Prostate gland (tissue), 2 donors: ENCODE measurements at regions not wholly inside any gene's neighbourhood (a gene's known extent, or its start where the extent isn't known, plus 50 kb on each side); places are given as distances from the start of the nearest gene placed in this dataset.
"Not testable (repeated sequence)": the region's sequence is repeated elsewhere in the genome, so short reads cannot be mapped to it uniquely, and the experiment has no call there.

Experiments
- POLR2A ChIP-seq: fragments of 450-650 bp; IDR thresholded peaks from one replicate; pipeline ENCODE4 v1.6.1; 2016; ENCODE audit warnings: antibody characterized with exemption, mild to moderate bottlenecking
- POLR2AphosphoS5 ChIP-seq: sonication (generic); formaldehyde crosslinking; IDR thresholded peaks from one replicate; pipeline ENCODE4 v1.6.1; 2017; ENCODE audit warnings: antibody characterized with exemption
- TF ChIP-seq, protein P1 (sequence below), 4 experiments: fragments of 200-600 bp in 2 of 4; fragments of 450-650 bp in 2 of 4; sonication (generic) in 2 of 4; IDR thresholded peaks; 1 replicate in 3 of 4; 2 replicates in 1 of 4; pipeline ENCODE4 v1.5.1; 2016 to 2019; ENCODE audit warnings: antibody characterized with exemption in 4 of 4, mild to moderate bottlenecking in 2 of 4, moderate library complexity in 2 of 4

- TF ChIP-seq, protein P1, sequence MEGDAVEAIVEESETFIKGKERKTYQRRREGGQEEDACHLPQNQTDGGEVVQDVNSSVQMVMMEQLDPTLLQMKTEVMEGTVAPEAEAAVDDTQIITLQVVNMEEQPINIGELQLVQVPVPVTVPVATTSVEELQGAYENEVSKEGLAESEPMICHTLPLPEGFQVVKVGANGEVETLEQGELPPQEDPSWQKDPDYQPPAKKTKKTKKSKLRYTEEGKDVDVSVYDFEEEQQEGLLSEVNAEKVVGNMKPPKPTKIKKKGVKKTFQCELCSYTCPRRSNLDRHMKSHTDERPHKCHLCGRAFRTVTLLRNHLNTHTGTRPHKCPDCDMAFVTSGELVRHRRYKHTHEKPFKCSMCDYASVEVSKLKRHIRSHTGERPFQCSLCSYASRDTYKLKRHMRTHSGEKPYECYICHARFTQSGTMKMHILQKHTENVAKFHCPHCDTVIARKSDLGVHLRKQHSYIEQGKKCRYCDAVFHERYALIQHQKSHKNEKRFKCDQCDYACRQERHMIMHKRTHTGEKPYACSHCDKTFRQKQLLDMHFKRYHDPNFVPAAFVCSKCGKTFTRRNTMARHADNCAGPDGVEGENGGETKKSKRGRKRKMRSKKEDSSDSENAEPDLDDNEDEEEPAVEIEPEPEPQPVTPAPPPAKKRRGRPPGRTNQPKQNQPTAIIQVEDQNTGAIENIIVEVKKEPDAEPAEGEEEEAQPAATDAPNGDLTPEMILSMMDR (IDR thresholded peaks at IDR 0.05): not testable (repeated sequence)
- TF ChIP-seq POLR2A, POLR2AphosphoS5: not testable (repeated sequence)
Measured at GRCh38 chr20:53882438-53882986, 187.9 kb downstream of the BCAS1 start.
